Glutamatergic neuron (in vitro differentiated cells): ENCODE measurements at regions not wholly inside any gene's neighbourhood (a gene's known extent, or its start where the extent isn't known, plus 50 kb on each side); places are given as distances from the start of the nearest gene placed in this dataset.

ENCODE experiments used
- DNase-seq: peaks from one replicate; pipeline ENCODE4 v3.0.0; 2022
- H3K27ac Mint-ChIP-seq: one replicate; pipeline ENCODE4 v1.8.0; 2020; ENCODE audit warnings: mild to moderate bottlenecking, mixed read lengths, inconsistent platforms; ENCODE audit not compliant: unreplicated experiment
- H3K27me3 Mint-ChIP-seq: one replicate; pipeline ENCODE4 v1.8.0; 2020; ENCODE audit warnings: mild to moderate bottlenecking, moderate library complexity, mixed read lengths, inconsistent platforms; ENCODE audit not compliant: unreplicated experiment
- H3K36me3 Mint-ChIP-seq: one replicate; pipeline ENCODE4 v1.8.0; 2020; ENCODE audit warnings: mild to moderate bottlenecking, mixed read lengths, inconsistent platforms; ENCODE audit not compliant: unreplicated experiment
- H3K4me1 Mint-ChIP-seq: one replicate; pipeline ENCODE4 v1.8.0; 2020; ENCODE audit warnings: mild to moderate bottlenecking, low read depth, mixed read lengths, inconsistent platforms; ENCODE audit not compliant: unreplicated experiment
- H3K4me3 Mint-ChIP-seq: one replicate; pipeline ENCODE4 v1.8.0; 2020; ENCODE audit warnings: mild to moderate bottlenecking, mixed read lengths, inconsistent platforms; ENCODE audit not compliant: unreplicated experiment
- H3K9me3 Mint-ChIP-seq: one replicate; pipeline ENCODE4 v1.8.0; 2020; ENCODE audit warnings: mild to moderate bottlenecking, moderate library complexity, mixed read lengths, inconsistent platforms; ENCODE audit not compliant: unreplicated experiment
- TF ChIP-seq, protein P1 (sequence below): fragments of 200-600 bp; sonication (generic); IDR thresholded peaks from one replicate; pipeline ENCODE4 v1.5.0; 2021; ENCODE audit not compliant: partially characterized antibody, unreplicated experiment

DNA sequence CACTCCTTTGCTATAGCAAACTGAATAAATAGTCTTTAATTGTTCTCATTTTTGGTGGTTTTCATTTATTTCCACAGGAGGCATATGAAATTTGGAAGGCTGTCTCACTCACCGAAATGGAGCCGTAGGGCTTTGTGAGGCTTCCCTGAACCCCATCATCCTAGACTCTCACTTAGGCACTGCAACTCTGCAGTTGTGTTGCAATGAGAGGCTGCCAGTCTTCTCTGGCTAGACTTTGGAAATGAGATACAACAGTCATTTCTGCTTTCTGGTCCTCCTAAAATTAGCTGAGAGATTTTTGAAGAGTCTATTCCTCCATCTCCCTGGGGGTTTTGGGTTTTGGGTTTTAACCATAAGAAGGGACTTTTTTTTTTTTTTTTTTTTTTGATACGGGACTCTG lies 146.5 kb downstream of the SH3BGRL start:
- no peaks in the 10 kb centered on the region for H3K27me3 Mint-ChIP-seq
- H3K4me1 Mint-ChIP-seq, result no peaks in the 10 kb centered on the region
- TF ChIP-seq, protein P1, sequence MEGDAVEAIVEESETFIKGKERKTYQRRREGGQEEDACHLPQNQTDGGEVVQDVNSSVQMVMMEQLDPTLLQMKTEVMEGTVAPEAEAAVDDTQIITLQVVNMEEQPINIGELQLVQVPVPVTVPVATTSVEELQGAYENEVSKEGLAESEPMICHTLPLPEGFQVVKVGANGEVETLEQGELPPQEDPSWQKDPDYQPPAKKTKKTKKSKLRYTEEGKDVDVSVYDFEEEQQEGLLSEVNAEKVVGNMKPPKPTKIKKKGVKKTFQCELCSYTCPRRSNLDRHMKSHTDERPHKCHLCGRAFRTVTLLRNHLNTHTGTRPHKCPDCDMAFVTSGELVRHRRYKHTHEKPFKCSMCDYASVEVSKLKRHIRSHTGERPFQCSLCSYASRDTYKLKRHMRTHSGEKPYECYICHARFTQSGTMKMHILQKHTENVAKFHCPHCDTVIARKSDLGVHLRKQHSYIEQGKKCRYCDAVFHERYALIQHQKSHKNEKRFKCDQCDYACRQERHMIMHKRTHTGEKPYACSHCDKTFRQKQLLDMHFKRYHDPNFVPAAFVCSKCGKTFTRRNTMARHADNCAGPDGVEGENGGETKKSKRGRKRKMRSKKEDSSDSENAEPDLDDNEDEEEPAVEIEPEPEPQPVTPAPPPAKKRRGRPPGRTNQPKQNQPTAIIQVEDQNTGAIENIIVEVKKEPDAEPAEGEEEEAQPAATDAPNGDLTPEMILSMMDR, result no peak
- H3K36me3 Mint-ChIP-seq, result no peaks in the 10 kb centered on the region
- H3K9me3 Mint-ChIP-seq, result peaks cover 2% of the 10 kb centered on the region
- no peak for DNase-seq
- H3K27ac Mint-ChIP-seq, result no peak overlapping the region
- no peak overlapping the region for H3K4me3 Mint-ChIP-seq

DNA sequence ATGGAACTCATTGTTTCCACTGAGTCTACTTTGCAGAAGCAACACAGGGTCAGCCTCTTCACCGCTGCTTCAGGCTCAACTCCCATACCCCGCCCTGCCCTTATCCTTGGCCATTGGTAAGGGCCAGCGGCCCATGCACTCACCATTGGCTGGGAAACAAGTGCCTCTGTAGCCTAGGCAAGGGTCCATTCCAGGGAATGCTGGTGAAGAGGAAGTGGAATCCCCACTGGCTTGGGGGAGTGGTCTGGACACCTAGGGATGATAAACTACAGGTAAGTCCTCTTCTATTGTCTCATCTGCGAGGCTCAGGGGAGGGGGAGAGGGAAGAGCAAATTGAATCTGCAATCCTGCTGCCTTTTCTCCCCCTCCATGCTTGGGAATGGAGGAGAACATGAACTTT lies 153.1 kb downstream of the SH3BGRL start:
- no peaks in the 10 kb centered on the region for H3K27me3 Mint-ChIP-seq
- no peaks in the 10 kb centered on the region for H3K9me3 Mint-ChIP-seq
- no peak for DNase-seq
- H3K4me1 Mint-ChIP-seq, result no peaks in the 10 kb centered on the region
- H3K27ac Mint-ChIP-seq, result no peak overlapping the region
- TF ChIP-seq, protein P1, result no peak
- no peak overlapping the region for H3K4me3 Mint-ChIP-seq
- peaks cover 6% of the 10 kb centered on the region for H3K36me3 Mint-ChIP-seq

DNA sequence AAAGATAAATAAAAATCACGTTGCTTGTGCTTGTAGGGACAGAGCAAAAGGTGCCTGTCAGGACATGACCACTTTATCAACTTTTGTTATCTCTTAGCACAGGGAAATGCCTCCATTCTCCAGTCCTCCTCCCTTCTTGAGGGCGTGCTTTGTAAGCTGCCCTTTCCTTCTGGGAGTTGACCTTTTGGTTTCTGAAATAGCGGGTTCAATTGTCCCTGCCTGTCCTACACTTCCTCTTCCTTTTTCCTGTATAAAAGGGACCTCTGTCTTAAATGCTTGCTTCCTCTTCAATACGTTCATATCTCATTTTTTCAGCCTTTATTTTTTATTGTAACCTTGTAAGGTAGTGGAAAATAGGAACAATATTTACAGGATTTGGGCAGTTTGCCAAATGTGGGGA lies 153.5 kb downstream of the SH3BGRL start:
- Mint-ChIP-seq H3K9me3 (no peaks in the 10 kb centered on the region), H3K27ac (no peak overlapping the region), H3K27me3 (no peaks in the 10 kb centered on the region), H3K4me1 (no peaks in the 10 kb centered on the region), H3K4me3 (no peak overlapping the region), H3K36me3 (peaks cover 6% of the 10 kb centered on the region)
- TF ChIP-seq, protein P1, result no peak
- no peak for DNase-seq

DNA sequence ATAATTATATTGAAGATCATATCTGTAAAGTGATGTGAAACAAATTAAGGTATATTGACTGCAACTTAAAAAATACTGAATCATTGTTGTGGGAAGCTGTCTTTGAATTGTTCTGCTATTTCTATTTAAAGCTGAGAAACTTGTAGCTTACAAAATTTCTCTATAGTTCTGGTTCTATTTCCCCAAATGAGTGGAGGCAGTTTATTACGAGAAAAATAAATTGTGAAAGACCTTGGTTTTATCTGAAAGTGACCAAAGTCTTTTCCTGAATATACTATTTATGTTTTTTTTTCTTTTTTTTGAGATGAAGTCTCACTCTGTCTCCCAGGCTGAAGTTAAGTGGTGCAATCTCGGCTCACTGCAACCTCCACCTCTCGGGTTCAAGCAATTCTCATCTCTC lies 165.4 kb downstream of the SH3BGRL start:
- no peak overlapping the region for H3K4me3 Mint-ChIP-seq

DNA sequence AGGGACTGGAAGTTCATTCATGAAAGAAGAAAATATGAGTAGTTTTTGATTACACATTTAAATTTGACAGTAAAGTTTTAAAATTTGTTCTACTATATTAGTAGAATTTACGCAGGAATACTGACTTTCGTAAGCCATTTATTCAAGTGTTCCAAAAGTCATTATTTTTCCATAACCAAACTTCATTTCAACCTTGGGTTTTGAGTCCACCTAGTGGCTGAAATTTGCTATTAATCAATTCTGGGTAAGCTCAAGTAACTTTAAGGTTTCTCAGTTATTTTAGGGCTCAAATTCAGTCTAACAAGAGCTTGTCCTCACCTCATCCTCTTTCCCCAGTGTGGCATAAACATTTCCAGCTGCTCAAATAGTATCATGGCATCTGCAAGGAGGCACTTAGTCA lies 175.4 kb downstream of the SH3BGRL start:
- Mint-ChIP-seq H3K36me3 (no peaks in the 10 kb centered on the region), H3K4me3 (no peak overlapping the region), H3K4me1 (no peaks in the 10 kb centered on the region), H3K9me3 (no peaks in the 10 kb centered on the region), H3K27ac (no peak overlapping the region), H3K27me3 (no peaks in the 10 kb centered on the region)
- no peak for DNase-seq
- TF ChIP-seq, protein P1, result peak; percentile 69

More for the DNA sequence above, 165.4 kb downstream of the SH3BGRL start:
- no peak for DNase-seq
- Mint-ChIP-seq H3K4me1 (no peaks in the 10 kb centered on the region), H3K27ac (no peak overlapping the region), H3K9me3 (no peaks in the 10 kb centered on the region), H3K36me3 (no peaks in the 10 kb centered on the region), H3K27me3 (no peaks in the 10 kb centered on the region)
- TF ChIP-seq, protein P1, result no peak
